Esophagus (tissue), 2 donors: ENCODE measurements at regions not wholly inside any gene's neighbourhood (a gene's known extent, or its start where the extent isn't known, plus 50 kb on each side); places are given as distances from the start of the nearest gene placed in this dataset.
"Not testable (repeated sequence)": the region's sequence is repeated elsewhere in the genome, so short reads cannot be mapped to it uniquely, and the experiment has no call there.

Experiments used
- H3K27ac ChIP-seq, 2 donors: one replicate each; pipeline ENCODE4 v1.5.1; 2013; ENCODE audit warnings: low read depth in 2 of 2, mild to moderate bottlenecking in 2 of 2, inconsistent platforms in 1 of 2, low read length in 1 of 2, moderate library complexity in 1 of 2
- H3K27me3 ChIP-seq, 2 donors: one replicate each; pipeline ENCODE4 v1.6.1; 2013; ENCODE audit warnings: low read length in 2 of 2, control low read depth in 1 of 2, mild to moderate bottlenecking in 1 of 2; ENCODE audit not compliant: insufficient read depth in 2 of 2, control insufficient read depth in 1 of 2
- H3K36me3 ChIP-seq, 2 donors: one replicate each; pipeline ENCODE4 v1.6.1; 2013; ENCODE audit warnings: low read length in 1 of 2; ENCODE audit not compliant: control insufficient read depth in 2 of 2, insufficient read depth in 2 of 2
- H3K4me1 ChIP-seq, 2 donors: one replicate each; pipeline ENCODE4 v1.6.1; 2013; ENCODE audit warnings: low read length in 1 of 2; ENCODE audit not compliant: control insufficient read depth in 2 of 2, insufficient read depth in 2 of 2
- H3K4me3 ChIP-seq, 2 donors: one replicate each; pipeline ENCODE4 v1.5.1; 2013; ENCODE audit warnings: low read length in 2 of 2, mild to moderate bottlenecking in 2 of 2, low read depth in 1 of 2, moderate library complexity in 1 of 2
- H3K9me3 ChIP-seq, 2 donors: one replicate each; pipeline ENCODE4 v1.6.1; 2013; ENCODE audit warnings: mild to moderate bottlenecking in 2 of 2, low read depth in 1 of 2, low read length in 1 of 2, moderate library complexity in 1 of 2; ENCODE audit not compliant: control insufficient read depth in 2 of 2, insufficient read depth in 1 of 2
- WGBS, 2 donors: extraction: QIAGEN DNeasy Blood & Tissue Kit; methylation state at CpG; one replicate each; pipeline ENCODE4 v1.1.7; 2013; 5-methylcytosine and 5-hydroxymethylcytosine counted together
- donor health status: healthy with polysubstance abuse.
- donor health status: Bipolar disorder and iron deficiency.

- WGBS, 2 donors, result 56 to 66% methylated on average over 3 of the region's 3 CpGs
- H3K36me3 ChIP-seq, result no peaks in the 10 kb centered on the region
- no peaks in the 10 kb centered on the region for H3K9me3 ChIP-seq
Observed at GRCh38 chr14:37709419-37710195, 114.2 kb downstream of the TTC6 start.

GRCh38 chr14:37711356-37711830 is 116.0 kb downstream of the TTC6 start:
- no peaks in the 10 kb centered on the region for H3K9me3 ChIP-seq
- no peak overlapping the region for H3K4me3 ChIP-seq
- no peaks in the 10 kb centered on the region for H3K36me3 ChIP-seq
- no peaks in the 10 kb centered on the region for H3K27me3 ChIP-seq
- WGBS, 2 donors, result 62 to 79% methylated on average over 1 of the region's 1 CpG
- no peaks in the 10 kb centered on the region for H3K4me1 ChIP-seq
- no peak overlapping the region for H3K27ac ChIP-seq

More at GRCh38 chr14:37709419-37710195, 114.2 kb downstream of the TTC6 start:
- H3K4me3 ChIP-seq, result no peak overlapping the region
- no peaks in the 10 kb centered on the region for H3K4me1 ChIP-seq
- no peak overlapping the region for H3K27ac ChIP-seq
- H3K27me3 ChIP-seq, result no peaks in the 10 kb centered on the region

DNA sequence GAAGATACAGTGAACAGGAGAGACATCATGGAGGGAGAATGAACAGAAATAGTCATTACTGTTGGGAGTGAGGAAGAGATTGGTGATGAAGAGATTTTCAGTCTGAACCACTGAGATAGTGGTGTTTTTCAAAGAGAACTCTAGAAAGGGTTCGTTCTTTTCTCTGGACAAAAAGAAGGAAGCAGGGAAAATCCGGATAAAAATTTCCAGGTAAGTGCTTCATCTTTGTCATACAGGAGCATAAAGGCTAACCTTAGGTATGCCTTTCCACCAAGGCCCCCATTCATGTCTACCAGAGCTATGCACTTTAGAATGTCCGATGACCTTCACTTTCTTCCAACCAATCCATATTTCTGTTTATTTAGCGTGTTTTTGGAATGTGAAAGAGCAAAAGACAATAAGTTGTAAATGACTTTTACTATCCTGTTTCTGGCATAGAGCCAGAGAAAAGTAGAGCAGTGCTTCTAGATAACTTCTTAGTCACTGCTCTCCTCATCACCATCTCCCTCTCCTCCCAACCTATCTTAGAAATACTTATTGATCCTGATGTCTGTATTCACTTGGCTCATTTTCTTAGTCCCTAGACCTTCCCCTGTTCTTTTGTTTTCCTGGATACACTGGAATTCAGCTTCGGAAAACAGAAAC is 116.5 kb downstream of the TTC6 start:
- no peaks in the 10 kb centered on the region for H3K9me3 ChIP-seq
- WGBS, 2 donors, result 75 to 88% methylated on average over 5 of the region's 5 CpGs
- H3K36me3 ChIP-seq, result no peaks in the 10 kb centered on the region
- no peaks in the 10 kb centered on the region for H3K27me3 ChIP-seq
- H3K4me3 ChIP-seq, result no peak overlapping the region
- no peaks in the 10 kb centered on the region for H3K4me1 ChIP-seq
- no peak overlapping the region for H3K27ac ChIP-seq

GRCh38 chr14:37712476-37712860 is 117.0 kb downstream of the TTC6 start:
- not testable (repeated sequence) for H3K9me3 ChIP-seq, H3K4me3 ChIP-seq, H3K27ac ChIP-seq, H3K36me3 ChIP-seq, H3K27me3 ChIP-seq, H3K4me1 ChIP-seq
- WGBS, 2 donors, result 83 to 92% methylated on average over 3 of the region's 3 CpGs

- Histone ChIP-seq H3K4me1 (no peaks in the 10 kb centered on the region), H3K9me3 (no peaks in the 10 kb centered on the region), H3K4me3 (no peak overlapping the region), H3K27ac (no peak overlapping the region), H3K27me3 (no peaks in the 10 kb centered on the region), H3K36me3 (no peaks in the 10 kb centered on the region)
- WGBS, 2 donors, result 63 to 82% methylated on average over 3 of the region's 3 CpGs
Observed at GRCh38 chr14:37712976-37713431, 117.6 kb downstream of the TTC6 start.

DNA sequence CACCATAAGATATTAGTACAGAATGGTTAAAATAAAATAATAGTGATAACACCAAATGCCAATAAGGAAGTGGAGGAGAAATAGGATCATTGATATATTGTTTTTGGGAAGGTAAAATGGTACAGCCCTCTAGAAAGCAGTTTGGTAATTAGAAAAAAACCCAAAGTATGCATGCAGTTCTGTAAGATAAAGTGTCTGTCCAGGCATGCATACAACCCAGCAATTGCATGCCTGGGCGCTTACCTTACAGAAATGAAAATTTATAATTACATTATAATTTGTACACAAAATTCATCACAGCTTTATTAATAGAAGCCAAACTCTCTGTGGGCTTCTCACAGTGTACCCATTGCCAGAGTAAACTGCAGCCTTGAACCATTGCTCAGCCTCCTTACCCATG is 124.7 kb downstream of the TTC6 start:
- Histone ChIP-seq H3K36me3 (no peaks in the 10 kb centered on the region), H3K4me3 (no peak overlapping the region)
- 76 to 90% methylated on average over 1 of the region's 1 CpG for WGBS, 2 donors

GRCh38 chr14:37721976-37722659 is 126.7 kb downstream of the TTC6 start:
- no peaks in the 10 kb centered on the region for H3K36me3 ChIP-seq
- no peak overlapping the region for H3K27ac ChIP-seq
- H3K4me1 ChIP-seq, result no peaks in the 10 kb centered on the region
- H3K9me3 ChIP-seq, result no peaks in the 10 kb centered on the region
- H3K27me3 ChIP-seq, result no peaks in the 10 kb centered on the region
- 48 to 52% methylated on average over 2 of the region's 2 CpGs for WGBS, 2 donors
- H3K4me3 ChIP-seq, result no peak overlapping the region

More for the DNA sequence above, 124.7 kb downstream of the TTC6 start:
- no peaks in the 10 kb centered on the region for H3K27me3 ChIP-seq
- no peaks in the 10 kb centered on the region for H3K4me1 ChIP-seq
- no peak overlapping the region for H3K27ac ChIP-seq
- H3K9me3 ChIP-seq, result no peaks in the 10 kb centered on the region

DNA sequence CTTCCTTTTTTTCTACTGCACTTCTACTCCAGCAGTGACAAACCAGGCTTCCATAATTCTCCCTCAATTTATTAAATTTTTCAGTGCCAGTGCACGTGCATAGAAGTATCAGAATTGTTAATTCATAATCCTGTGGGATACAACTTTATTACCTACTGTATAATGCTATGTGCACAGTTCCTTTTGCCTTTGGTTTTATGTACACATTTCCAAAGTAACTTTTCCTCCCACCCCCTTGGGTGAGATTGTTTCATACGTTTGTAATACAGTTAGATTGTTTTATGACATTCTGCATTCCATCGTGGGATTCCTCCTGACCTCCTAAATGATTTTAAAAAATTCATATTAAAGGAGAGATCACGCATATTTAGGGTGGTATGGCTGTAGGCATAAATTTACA is 128.1 kb downstream of the TTC6 start:
- Histone ChIP-seq H3K4me1 (no peaks in the 10 kb centered on the region), H3K36me3 (no peaks in the 10 kb centered on the region), H3K27me3 (no peaks in the 10 kb centered on the region), H3K4me3 (no peak overlapping the region), H3K27ac (no peak overlapping the region), H3K9me3 (no peaks in the 10 kb centered on the region)
- WGBS, 2 donors, result 61 to 64% methylated on average over 4 of the region's 4 CpGs

DNA sequence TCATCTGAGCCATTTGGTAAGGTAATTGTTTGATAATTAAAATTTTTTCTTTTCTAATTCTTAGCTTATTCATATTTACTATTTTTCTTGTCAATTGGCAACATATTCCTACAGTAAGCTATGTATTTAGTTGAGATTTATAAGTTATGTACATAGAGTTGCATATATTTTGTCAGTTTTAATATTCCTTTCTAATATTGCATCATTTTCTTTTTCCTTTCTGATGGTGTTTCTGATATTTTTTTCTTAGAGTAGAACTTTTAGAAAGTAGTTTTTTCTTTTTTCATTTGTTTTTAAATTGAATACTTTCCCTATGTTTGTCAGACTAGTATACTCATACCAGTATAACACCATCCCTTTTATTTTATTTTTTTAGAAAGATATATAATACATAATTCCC is 131.3 kb downstream of the TTC6 start:
- Histone ChIP-seq H3K27me3 (no peaks in the 10 kb centered on the region), H3K9me3 (no peaks in the 10 kb centered on the region), H3K27ac (no peak overlapping the region), H3K4me3 (no peak overlapping the region), H3K4me1 (no peaks in the 10 kb centered on the region), H3K36me3 (no peaks in the 10 kb centered on the region)
